ENCODE measurements at regions not wholly inside any gene's neighbourhood (a gene's known extent, or its start where the extent isn't known, plus 50 kb on each side); places are given as distances from the start of the nearest gene placed in this dataset.

GRCh38 chr6:137650720-137651119 lies 156.5 kb upstream of the OLIG3 start:
- H3K4me2 ChIP-seq (ENCODE audit: insufficient read depth, insufficient read length, low read length) = no peak overlapping the region
- H2BK120ac ChIP-seq (ENCODE audit: low read depth, low read length, poor library complexity, severe bottlenecking) = no peak overlapping the region
- no peak overlapping the region for H3K4ac ChIP-seq (ENCODE audit: low read depth, low read length)
- H4K5ac ChIP-seq (ENCODE audit: insufficient read length, low read depth, low read length) = no peak overlapping the region
- no peak for DNase-seq
- no peak overlapping the region for H4K91ac ChIP-seq (ENCODE audit: insufficient read length, low read depth, low read length)
- H3K14ac ChIP-seq (ENCODE audit: insufficient read depth, low read length) = no peak overlapping the region
- H4K20me1 ChIP-seq (ENCODE audit: control insufficient read depth, insufficient read depth, insufficient read length) = no peaks in the 10 kb centered on the region
- Mint-ChIP-seq H3K27ac (no peak overlapping the region), H3K36me3 (ENCODE audit: insufficient read depth in 1 of 3, low read depth in 3 of 3) (peaks cover 1 to 23% (median 12%) of the 10 kb centered on the region in 3 experiments; a peak in 5 of 7 replicates), H3K9me3 (peaks cover 3 to 8% of the 10 kb centered on the region in 2 experiments; a peak in 4 of 5 replicates), H3K27me3 (ENCODE audit: low read depth) (no peaks in the 10 kb centered on the region), H3K4me3 (no peak overlapping the region), H3K4me1 (peaks cover 0 to 11% of the 10 kb centered on the region in 2 experiments; a peak in 1 of 4 replicates)
- H2BK12ac ChIP-seq (ENCODE audit: insufficient read length, low read depth, low read length) = no peak overlapping the region
- H3K56ac ChIP-seq (ENCODE audit: insufficient read length, low read depth, low read length) = no peak overlapping the region
- peaks cover 6% of the 10 kb centered on the region for H3K9me3 ChIP-seq (ENCODE audit: control insufficient read depth, low read depth, low read length)
- H3K27ac ChIP-seq (ENCODE audit: insufficient read length, low read depth, low read length) = no peak overlapping the region
- H3K23me2 ChIP-seq (ENCODE audit: insufficient read length, low read depth, low read length, poor library complexity, severe bottlenecking) = no peaks in the 10 kb centered on the region
- TF ChIP-seq CTCF (conservative IDR thresholded peaks at IDR 0.05) = no peak
- H2BK5ac ChIP-seq (ENCODE audit: insufficient read length, low read length) = no peak overlapping the region
- no peak overlapping the region for H2AFZ ChIP-seq (ENCODE audit: low read length)
- no peaks in the 10 kb centered on the region for H3K27me3 ChIP-seq (ENCODE audit: insufficient read depth, low read length)
- H2BK20ac ChIP-seq (ENCODE audit: low read depth, low read length, poor library complexity, severe bottlenecking) = no peak overlapping the region
- H3K79me2 ChIP-seq (ENCODE audit: insufficient read depth, low read length) = no peaks in the 10 kb centered on the region
- no peak overlapping the region for H3K23ac ChIP-seq (ENCODE audit: insufficient read length, low read depth, low read length)
- no peak overlapping the region for H3T11ph ChIP-seq (ENCODE audit: low read length)
- H3K4me1 ChIP-seq (ENCODE audit: insufficient read depth, low read length) = no peaks in the 10 kb centered on the region
- H3K79me1 ChIP-seq (ENCODE audit: insufficient read depth, low read depth, low read length, poor library complexity, severe bottlenecking) = no peaks in the 10 kb centered on the region
- no peak overlapping the region for H3K18ac ChIP-seq (ENCODE audit: insufficient read length, low read depth, low read length)
- H2BK15ac ChIP-seq (ENCODE audit: low read depth, low read length) = no peak overlapping the region
- H3K9ac ChIP-seq (ENCODE audit: extremely low read depth, insufficient read length, low read length) = no peak overlapping the region
- H4K8ac ChIP-seq (replicated peaks; ENCODE audit: insufficient read length, low read depth, low read length) = no peak overlapping the region
- no peak overlapping the region for H2AK5ac ChIP-seq (ENCODE audit: insufficient read length, low read length)

Data from H9 (cell line).